ENCODE measurements at regions not wholly inside any gene's neighbourhood (a gene's known extent, or its start where the extent isn't known, plus 50 kb on each side); places are given as distances from the start of the nearest gene placed in this dataset.
"Not testable (repeated sequence)": the region's sequence is repeated elsewhere in the genome, so short reads cannot be mapped to it uniquely, and the experiment has no call there.

DNA sequence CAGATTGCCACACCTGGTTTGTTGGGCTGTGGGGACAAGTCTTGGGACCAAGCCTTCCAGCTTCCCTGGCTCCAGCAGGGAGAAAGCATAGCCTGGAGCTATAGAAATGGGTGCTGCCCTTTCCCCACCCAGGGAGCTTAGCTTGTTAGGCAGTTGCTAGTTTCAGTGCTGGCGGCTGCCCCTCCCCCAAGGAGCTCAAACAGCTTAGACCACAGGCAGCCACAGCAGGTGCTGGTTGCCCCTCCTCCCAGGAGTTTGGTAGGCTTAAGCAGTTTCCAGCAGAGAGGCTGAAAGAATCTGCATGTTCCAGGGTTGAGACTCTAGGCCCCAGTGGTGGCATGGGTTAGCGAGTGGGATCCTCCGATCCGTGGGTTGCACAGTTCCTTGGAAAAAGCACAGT lies 889.7 kb downstream of the IGSF11 start:
- TF ChIP-seq, protein P1, sequence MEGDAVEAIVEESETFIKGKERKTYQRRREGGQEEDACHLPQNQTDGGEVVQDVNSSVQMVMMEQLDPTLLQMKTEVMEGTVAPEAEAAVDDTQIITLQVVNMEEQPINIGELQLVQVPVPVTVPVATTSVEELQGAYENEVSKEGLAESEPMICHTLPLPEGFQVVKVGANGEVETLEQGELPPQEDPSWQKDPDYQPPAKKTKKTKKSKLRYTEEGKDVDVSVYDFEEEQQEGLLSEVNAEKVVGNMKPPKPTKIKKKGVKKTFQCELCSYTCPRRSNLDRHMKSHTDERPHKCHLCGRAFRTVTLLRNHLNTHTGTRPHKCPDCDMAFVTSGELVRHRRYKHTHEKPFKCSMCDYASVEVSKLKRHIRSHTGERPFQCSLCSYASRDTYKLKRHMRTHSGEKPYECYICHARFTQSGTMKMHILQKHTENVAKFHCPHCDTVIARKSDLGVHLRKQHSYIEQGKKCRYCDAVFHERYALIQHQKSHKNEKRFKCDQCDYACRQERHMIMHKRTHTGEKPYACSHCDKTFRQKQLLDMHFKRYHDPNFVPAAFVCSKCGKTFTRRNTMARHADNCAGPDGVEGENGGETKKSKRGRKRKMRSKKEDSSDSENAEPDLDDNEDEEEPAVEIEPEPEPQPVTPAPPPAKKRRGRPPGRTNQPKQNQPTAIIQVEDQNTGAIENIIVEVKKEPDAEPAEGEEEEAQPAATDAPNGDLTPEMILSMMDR (IDR thresholded peaks at IDR 0.05; ENCODE audit: control extremely low read depth, extremely low read depth, low read depth, missing control alignments): no peak
- CTCF ChIA-PET: no interaction called here
- POLR2A ChIA-PET: no interaction called here
- DNase-seq (ENCODE audit: extremely low spot score): no peak

DNA sequence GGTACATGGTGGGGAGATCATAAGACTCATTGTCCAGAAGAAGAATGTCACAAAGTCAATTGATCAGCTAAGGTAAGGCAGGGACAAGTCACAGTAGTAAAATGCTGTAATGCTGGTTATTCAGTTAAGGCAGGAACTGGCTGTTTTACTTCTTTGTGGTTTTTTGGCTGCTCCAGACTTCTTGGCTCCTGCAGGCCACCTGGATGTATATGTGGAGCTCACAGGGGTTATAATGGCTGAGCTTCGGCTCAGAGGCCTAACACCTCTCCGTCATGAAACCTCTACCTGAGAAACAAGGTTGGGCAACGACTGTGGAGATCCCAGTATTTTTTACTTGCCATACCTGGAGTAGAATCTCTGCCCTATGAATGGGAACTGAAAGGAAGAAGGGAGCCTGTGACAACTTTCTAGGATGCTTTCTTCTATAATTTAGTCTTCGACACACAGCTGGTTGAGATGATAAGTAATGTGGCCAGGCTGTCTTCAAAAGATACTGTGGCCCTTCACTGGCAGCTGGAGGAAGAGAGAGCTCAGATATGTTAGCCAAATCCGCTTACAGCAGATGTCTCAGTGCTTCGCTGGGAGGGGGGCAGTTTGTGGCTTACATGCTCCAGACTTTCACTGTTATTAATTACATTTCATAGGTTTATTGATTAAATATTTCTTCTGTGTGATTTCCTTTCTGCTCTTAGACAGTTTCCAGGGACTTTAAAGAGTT lies 887.8 kb downstream of the IGSF11 start:
- TF ChIP-seq, protein P1 (IDR thresholded peaks at IDR 0.05; ENCODE audit: control extremely low read depth, extremely low read depth, low read depth, missing control alignments): no peak
- ChIA-PET CTCF (no interaction called here), POLR2A (no interaction called here)
- DNase-seq (ENCODE audit: extremely low spot score): no peak

DNA sequence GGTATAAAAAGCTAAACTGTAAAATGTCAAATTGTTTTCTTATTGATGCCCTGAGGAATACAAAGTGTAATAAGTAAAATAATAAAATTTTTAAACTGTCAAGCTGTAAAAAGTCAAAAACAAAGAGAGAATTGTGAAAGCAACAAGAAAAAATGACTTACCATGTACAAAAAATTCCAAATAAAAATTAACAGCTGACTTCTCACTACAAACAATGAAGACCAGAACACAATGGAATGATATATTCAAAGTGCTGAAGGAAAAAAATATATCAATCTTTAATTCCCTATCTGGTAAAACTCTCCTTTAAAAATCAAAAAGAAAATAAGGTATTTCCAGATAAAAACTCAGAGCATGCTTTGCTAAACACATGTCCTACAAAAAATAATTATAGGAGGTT lies 883.5 kb downstream of the IGSF11 start:
- POLR2A ChIA-PET: no interaction called here
- CTCF ChIA-PET: interaction anchor here (0.8 kb wide), 1 partner anchor 14 kb away, joined by 4 read pairs; no protein-coding TSS in a partner anchor
- DNase-seq (ENCODE audit: extremely low spot score): no peak
- TF ChIP-seq, protein P1 (IDR thresholded peaks at IDR 0.05; ENCODE audit: control extremely low read depth, extremely low read depth, low read depth, missing control alignments): no peak

DNA sequence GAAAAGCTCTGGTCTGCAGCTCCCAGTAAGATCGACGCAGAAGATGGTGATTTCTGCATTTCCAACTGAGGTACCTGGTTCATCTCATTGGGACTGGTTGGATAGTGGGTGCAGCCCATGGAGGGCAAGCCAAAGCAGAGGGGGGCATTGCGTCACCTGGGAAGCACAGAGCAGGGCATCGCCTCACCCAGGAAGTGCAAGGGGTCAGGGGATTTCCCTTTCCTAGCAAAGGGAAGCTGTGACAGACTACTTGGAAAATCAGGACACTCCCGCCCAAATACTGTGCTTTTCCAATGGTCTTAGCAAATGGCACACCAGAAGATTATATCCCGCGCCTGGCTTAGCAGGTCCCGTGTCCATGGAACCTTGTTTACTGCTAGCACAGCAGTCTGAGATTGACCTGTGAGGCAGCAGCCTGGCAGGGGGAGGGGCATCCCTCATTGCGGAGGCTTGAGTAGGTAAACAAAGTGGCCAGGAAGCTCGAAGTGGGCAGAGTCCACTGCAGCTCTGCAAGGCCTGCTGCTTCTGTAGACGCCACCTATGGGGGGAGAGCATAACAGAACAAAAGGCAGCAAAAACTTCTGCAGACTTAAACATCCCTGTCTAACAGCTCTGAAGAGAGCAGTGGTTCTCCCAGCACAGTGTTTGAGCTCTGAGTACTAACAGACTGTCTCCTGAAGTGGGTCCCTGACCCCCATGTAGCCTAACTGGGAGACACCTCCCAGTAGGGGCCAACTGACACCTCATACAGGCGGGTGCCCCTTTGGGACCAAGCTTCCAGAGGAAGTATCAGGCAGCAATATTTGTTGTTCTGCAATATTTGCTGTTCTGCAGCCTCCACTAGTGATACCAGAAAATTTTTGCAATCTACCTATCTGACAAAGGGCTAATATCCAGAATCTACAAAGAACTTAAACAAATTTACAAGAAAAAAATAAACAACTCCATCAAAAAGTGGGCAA lies 871.7 kb downstream of the IGSF11 start:
- POLR2A ChIA-PET; DNase-seq (ENCODE audit: extremely low spot score); CTCF ChIA-PET: not testable (repeated sequence)

DNA sequence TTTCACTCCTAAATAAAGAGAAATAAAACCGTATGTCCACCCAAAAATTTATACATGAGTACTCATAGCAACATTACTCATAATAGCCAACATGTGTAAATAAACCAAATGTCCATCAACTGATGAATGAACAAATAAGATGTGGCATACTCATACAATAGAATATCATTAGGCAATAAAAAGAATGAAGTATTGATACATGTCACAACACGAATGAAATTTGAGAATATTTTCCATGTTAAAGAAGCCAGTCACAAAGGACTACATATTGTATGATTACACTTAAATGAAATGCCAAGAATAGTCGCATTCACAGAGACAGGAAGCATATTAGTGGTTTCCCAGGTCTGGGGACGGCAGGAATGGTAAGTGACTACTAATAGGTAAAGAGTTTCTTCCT lies 869.2 kb downstream of the IGSF11 start:
- POLR2A ChIA-PET: no interaction called here
- no peak for DNase-seq (ENCODE audit: extremely low spot score)
- TF ChIP-seq, protein P1 (IDR thresholded peaks at IDR 0.05; ENCODE audit: control extremely low read depth, extremely low read depth, low read depth, missing control alignments): no peak
- CTCF ChIA-PET: interaction anchor here (1.0 kb wide), 1 partner anchor 9 kb away, joined by 4 read pairs; no protein-coding TSS in a partner anchor

DNA sequence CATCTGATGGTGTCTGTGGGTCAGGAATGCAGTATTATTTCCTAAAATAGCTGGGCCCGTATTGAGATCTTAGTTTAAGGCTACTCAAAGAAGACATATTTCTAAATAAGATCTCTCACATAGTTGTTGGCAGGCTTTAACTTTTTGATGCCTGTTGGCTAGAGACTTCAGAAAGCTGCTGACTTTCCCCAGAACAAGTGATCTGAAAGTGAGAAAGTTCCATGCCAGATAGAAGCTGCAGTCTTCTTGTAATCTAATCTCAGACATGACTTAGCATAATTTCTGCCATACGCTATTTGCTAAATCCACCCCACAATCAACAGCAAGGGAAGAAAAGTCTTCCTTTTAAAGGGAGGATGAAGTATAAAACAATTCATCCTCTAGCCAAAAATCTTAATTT lies 867.1 kb downstream of the IGSF11 start:
- CTCF ChIA-PET: no interaction called here
- DNase-seq (ENCODE audit: extremely low spot score): no peak
- POLR2A ChIA-PET: no interaction called here
- TF ChIP-seq, protein P1 (IDR thresholded peaks at IDR 0.05; ENCODE audit: control extremely low read depth, extremely low read depth, low read depth, missing control alignments): no peak

DNA sequence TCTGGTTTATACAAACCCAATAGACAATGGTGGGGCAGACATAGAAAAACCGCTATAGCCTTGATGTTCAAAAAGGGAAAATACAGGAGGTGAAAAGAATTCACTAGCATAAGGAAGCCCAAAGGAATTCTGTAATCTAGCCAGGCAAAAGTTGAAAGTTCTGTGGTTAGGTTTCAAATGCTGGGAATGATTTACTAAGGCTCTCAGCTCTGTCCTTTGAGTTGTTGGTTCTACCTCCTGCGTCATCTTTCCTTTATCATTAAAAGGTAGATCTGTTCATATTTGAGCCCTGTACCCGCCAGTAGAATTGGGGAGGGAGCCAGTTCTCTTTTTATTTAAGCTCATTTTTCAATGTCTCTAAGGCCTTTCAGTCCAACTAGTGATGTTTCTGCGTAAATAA lies 866.5 kb downstream of the IGSF11 start:
- ChIA-PET CTCF (no interaction called here), POLR2A (no interaction called here)
- no peak for DNase-seq (ENCODE audit: extremely low spot score)
- TF ChIP-seq, protein P1 (IDR thresholded peaks at IDR 0.05; ENCODE audit: control extremely low read depth, extremely low read depth, low read depth, missing control alignments): no peak
